Fibroblast of pulmonary artery (primary cell): ENCODE measurements at regions not wholly inside any gene's neighbourhood (a gene's known extent, or its start where the extent isn't known, plus 50 kb on each side); places are given as distances from the start of the nearest gene placed in this dataset.

Experiments used
- DNase-seq: peaks from one replicate; pipeline ENCODE4 v3.0.0-alpha.2; 2010; ENCODE audit warnings: low read depth
- H3K4me3 ChIP-seq: replicated peaks from 2 replicates; pipeline ENCODE4 v1.5.1; 2011; ENCODE audit warnings: low read depth, mild to moderate bottlenecking, control low read depth, low read length, moderate library complexity
- CTCF ChIP-seq: IDR thresholded peaks from 2 replicates; pipeline ENCODE4 v1.5.1; 2011; ENCODE audit warnings: mild to moderate bottlenecking, control low read depth, low read length, inconsistent platforms; ENCODE audit errors: missing control alignments

DNA sequence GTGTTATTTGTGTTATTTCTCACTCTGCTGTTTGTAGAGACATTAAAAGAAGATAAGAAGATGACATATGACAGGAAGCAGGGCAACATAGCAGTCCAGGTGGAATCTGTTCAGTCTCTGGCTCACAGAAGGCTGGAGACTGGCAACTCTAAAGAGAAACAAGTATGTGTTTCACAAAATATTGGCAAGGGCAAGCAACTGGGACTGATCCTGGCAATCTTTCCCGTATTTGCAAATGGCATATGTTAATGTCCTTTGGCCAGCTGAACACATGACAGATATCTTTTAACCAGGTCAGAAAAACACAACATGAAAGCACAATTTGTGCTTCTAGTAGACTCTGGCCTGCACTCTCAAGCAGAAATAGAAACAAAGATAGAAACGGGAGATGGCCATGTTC, 1354.1 kb upstream of the EPHA6 start:
- no peak for DNase-seq
- H3K4me3 ChIP-seq, result no peak overlapping the region
- no peak for TF ChIP-seq CTCF

DNA sequence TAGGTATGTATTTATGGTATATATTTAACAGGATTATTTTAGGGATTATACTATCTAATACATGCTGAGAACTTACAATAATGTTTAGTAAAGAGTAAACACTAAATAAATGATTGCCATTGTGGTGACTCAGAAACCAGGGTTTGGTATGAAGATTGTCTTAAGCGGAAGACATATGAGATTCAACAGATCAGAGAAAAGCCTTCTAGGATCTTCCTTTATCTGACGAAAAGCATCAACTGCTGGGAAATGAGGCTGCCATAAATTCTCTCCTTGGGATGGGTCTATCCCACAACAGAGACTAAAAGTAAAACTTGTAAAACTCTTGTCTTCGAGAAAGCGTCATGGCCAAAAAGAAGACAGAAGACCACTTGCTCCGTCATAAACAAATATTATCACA, 1352.2 kb upstream of the EPHA6 start:
- DNase-seq, result no peak
- TF ChIP-seq CTCF, result no peak
- H3K4me3 ChIP-seq, result no peak overlapping the region

GRCh38 chr3:95464346-95464745, 1350.0 kb upstream of the EPHA6 start:
- TF ChIP-seq CTCF, result no peak
- no peak for DNase-seq
- H3K4me3 ChIP-seq, result no peak overlapping the region

- TF ChIP-seq CTCF, result no peak
- DNase-seq, result no peak
- H3K4me3 ChIP-seq, result no peak overlapping the region
These were observed 1346.1 kb upstream of the EPHA6 start for GRCh38 chr3:95468331-95468730.

DNA sequence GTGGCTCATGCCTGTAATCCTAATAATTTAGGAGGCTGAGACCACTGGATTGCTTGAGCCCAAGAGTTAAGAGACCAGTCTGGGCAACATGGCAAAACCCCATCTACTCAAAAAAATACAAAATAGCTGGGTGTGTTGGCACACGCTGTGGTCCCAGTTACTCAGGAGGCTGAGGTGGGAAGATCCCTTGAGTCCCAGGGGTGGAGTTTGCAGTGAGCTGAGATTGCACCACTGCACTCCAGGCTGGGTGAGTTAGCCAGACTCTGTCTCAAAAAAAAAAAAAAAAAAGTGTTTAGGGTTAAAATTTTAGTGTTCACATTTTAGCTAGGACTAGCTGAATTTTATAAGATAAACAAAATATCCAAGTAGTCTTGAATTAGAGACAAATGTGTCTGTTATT, 1340.1 kb upstream of the EPHA6 start:
- DNase-seq, result no peak
- TF ChIP-seq CTCF, result no peak
- no peak overlapping the region for H3K4me3 ChIP-seq

DNA sequence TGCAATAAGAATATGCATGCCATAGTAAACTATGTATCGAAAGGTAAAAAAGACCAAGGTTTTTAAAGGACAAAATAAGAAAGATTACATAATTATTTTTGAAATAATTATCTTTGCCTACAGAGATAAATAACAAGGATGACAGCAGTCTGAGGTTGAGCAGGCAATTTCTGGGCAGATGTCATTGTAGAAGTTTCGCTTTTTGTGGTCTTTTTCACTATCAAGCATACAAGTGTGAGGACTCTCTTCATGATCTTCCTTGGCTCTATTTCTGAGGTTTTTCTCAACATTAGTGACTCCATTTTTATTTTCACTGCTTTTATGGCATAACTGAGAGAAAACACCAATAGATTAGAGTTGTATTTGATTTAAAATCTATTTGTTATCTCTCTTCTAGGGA, 1337.9 kb upstream of the EPHA6 start:
- DNase-seq, result no peak
- H3K4me3 ChIP-seq, result no peak overlapping the region
- no peak for TF ChIP-seq CTCF

GRCh38 chr3:95506174-95506573, 1308.2 kb upstream of the EPHA6 start:
- no peak overlapping the region for H3K4me3 ChIP-seq
- no peak for TF ChIP-seq CTCF

More at GRCh38 chr3:95506174-95506573, 1308.2 kb upstream of the EPHA6 start:
- DNase-seq, result no peak
